Activated CD4-positive, alpha-beta T cell treated with anti-CD3 and anti-CD28 coated beads, Interleukin-2, amount 10 ng/mL, durations not matched to agents 24 days and 14 days (primary cell): ENCODE measurements at regions not wholly inside any gene's neighbourhood (a gene's known extent, or its start where the extent isn't known, plus 50 kb on each side); places are given as distances from the start of the nearest gene placed in this dataset.
"Not testable (repeated sequence)": the region's sequence is repeated elsewhere in the genome, so short reads cannot be mapped to it uniquely, and the experiment has no call there.

Experiments used
- DNase-seq: peaks from one replicate; pipeline ENCODE4 v3.0.0; 2022
- H3K27ac Mint-ChIP-seq: one replicate; pipeline ENCODE4 v1.8.0; 2022; ENCODE audit warnings: mild to moderate bottlenecking, mixed read lengths
- H3K27me3 Mint-ChIP-seq: one replicate; pipeline ENCODE4 v1.8.0; 2022; ENCODE audit warnings: mixed read lengths
- H3K36me3 Mint-ChIP-seq: one replicate; pipeline ENCODE4 v1.8.0; 2022; ENCODE audit warnings: low read depth, mild to moderate bottlenecking, mixed read lengths
- H3K4me1 Mint-ChIP-seq: one replicate; pipeline ENCODE4 v1.8.0; 2021; ENCODE audit warnings: mixed read lengths
- H3K4me3 Mint-ChIP-seq: one replicate; pipeline ENCODE4 v1.8.0; 2022; ENCODE audit warnings: mild to moderate bottlenecking, moderate library complexity, mixed read lengths
- H3K9me3 Mint-ChIP-seq: one replicate; pipeline ENCODE4 v1.8.0; 2021; ENCODE audit warnings: mixed read lengths
- intact Hi-C: fragments of 100-400 bp; cut with micrococcal nuclease; formaldehyde crosslinking; loops from one replicate; pipeline ENCODE4 v1.15.1; 2023

DNA sequence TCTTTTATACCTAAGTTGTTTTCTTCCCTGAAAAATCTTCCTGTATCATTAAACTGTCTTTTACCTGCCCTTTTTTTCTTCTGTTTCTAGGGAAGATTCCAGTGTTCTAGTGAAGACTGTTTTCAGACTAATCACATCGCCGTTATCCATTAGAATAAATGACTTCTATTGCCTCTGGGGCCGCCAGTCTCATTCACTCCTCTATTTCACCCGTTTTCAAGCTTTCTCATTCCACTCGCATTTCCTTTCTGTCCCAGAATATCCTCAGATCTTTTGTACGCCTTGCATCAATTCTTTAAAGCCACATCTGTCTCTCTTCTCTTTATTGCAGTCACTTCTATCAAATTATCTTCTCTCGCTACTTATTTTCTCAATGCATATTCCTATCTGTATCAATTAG lies 1035.6 kb upstream of the MIR17HG start:
- Mint-ChIP-seq H3K4me1 (no peaks in the 10 kb centered on the region), H3K4me3 (no peak overlapping the region), H3K9me3 (peaks cover 4% of the 10 kb centered on the region), H3K36me3 (no peaks in the 10 kb centered on the region), H3K27me3 (no peaks in the 10 kb centered on the region), H3K27ac (no peak overlapping the region)
- intact Hi-C loops, result no loop called here
- DNase-seq, result no peak

DNA sequence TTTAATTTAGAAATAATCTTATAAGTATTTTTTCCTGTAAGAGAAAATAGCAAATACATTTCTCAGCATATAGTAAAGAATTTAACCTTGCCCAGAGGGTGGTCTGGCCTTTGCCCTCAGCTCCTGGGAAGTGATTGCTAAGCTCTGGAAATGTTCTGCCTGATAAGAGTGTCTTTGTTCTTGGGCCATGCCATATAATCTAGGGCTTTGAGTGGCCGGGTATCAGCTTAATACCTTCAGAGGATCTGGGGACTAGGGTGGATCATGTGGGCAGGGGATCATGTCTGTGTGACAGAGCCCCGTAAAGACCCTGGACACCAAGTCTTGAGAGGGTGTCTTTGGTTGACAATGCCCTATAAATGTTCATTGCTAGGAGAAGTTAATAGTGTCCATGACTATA lies 1032.4 kb upstream of the MIR17HG start:
- no peaks in the 10 kb centered on the region for H3K36me3 Mint-ChIP-seq
- no peak for DNase-seq
- intact Hi-C loops, result no loop called here
- peaks cover 7% of the 10 kb centered on the region for H3K9me3 Mint-ChIP-seq
- H3K27me3 Mint-ChIP-seq, result no peaks in the 10 kb centered on the region
- no peak overlapping the region for H3K27ac Mint-ChIP-seq
- H3K4me3 Mint-ChIP-seq, result no peak overlapping the region
- no peaks in the 10 kb centered on the region for H3K4me1 Mint-ChIP-seq

DNA sequence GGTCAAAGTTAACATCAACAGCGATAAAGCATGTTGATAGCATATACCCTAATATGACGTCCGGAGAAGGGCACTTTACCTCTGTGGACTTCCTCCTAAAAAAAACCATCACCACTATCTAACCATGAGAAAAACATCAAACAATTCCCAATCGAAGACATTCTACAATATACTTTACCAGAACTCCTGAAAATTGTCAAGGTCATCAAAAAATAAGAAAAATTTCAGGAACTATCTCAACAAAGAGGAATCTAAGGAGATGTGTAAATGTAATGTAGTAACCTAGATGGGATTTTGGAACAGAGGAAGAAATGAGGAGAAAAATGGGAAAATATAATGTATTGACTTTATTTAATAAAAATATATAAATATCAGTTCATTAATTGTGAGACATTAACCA lies 1026.8 kb upstream of the MIR17HG start:
- Mint-ChIP-seq H3K4me1 (no peaks in the 10 kb centered on the region), H3K27me3 (no peaks in the 10 kb centered on the region), H3K27ac (no peak overlapping the region), H3K9me3 (peaks cover 3% of the 10 kb centered on the region), H3K4me3 (no peak overlapping the region), H3K36me3 (no peaks in the 10 kb centered on the region)
- intact Hi-C loops, result no loop called here
- DNase-seq, result no peak

DNA sequence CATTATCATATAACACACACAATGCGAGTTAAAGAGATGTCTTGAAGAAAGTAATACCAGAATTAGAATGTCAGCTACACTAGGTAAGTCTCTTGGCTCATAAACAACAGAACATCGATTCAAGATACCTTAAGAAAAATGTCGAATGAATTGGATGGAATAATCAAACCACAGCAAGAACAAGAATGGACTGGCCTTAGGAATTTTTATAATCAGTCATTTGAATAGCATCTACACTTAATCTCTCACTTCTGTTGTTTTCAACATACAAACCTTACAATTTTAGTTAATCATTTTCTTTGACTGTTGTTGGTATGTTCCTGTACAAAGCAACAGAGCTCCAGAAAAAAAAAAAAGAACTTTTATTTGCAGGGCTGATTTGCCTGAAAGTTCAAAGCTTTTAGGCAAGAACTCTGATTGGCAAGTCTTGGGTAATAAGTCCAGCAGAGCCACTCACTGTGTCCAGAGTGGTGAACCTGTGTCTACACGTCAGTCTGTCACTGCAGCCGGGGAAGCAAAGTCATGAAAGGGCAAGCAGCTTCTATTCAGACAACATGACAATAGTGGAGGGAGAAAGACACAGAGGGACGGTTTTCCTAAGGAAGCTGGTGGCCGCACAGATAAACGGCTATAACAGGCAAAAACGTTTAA lies 1026.1 kb upstream of the MIR17HG start:
- intact Hi-C loops, result no loop called here
- Mint-ChIP-seq H3K36me3 (no peaks in the 10 kb centered on the region), H3K9me3 (peaks cover 3% of the 10 kb centered on the region), H3K4me1 (no peaks in the 10 kb centered on the region), H3K4me3 (no peak overlapping the region), H3K27ac (no peak overlapping the region), H3K27me3 (no peaks in the 10 kb centered on the region)
- no peak for DNase-seq

DNA sequence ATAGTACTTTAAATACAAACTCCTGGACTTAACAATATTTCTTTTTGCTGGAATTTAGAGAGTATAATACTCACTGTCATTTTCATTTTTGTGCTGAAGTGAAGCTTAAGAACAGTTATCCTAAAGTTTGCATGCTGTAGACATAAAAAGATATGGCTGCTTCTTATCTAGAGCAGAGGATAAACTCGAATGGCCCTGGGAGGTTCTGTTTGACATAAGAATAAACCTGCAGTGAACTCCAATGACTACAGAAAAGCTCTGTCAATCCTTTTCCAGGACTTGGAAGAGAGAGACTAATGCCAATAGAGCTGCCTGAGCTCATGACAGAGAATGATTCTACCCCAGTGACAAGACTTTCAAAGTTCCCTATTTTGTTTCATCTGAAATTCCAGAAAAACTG lies 1017.8 kb upstream of the MIR17HG start:
- Mint-ChIP-seq H3K36me3 (no peaks in the 10 kb centered on the region), H3K27me3 (no peaks in the 10 kb centered on the region), H3K9me3 (no peaks in the 10 kb centered on the region), H3K4me3 (no peak overlapping the region), H3K4me1 (no peaks in the 10 kb centered on the region), H3K27ac (no peak overlapping the region)
- intact Hi-C loops, result no loop called here
- DNase-seq, result no peak

DNA sequence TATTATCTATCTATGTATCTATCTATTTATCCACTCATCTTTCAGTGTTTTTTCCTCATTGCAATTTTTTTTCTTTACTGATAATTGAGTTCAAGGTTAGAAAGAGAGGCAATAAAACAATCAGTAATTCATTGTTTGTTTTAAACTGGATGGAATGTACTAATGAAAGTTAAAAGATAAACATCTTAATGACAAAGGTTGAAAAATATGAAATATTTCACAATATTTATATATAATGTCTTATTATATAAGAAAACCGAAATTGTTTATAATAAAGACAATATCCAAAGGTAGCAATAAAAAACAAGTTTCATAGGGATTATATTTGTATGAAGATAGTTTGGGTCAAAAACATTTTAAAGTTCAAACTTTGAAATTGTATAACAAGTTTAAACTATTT lies 1015.5 kb upstream of the MIR17HG start:
- Mint-ChIP-seq H3K4me1 (no peaks in the 10 kb centered on the region), H3K4me3 (no peak overlapping the region)
- intact Hi-C loops, result no loop called here

DNA sequence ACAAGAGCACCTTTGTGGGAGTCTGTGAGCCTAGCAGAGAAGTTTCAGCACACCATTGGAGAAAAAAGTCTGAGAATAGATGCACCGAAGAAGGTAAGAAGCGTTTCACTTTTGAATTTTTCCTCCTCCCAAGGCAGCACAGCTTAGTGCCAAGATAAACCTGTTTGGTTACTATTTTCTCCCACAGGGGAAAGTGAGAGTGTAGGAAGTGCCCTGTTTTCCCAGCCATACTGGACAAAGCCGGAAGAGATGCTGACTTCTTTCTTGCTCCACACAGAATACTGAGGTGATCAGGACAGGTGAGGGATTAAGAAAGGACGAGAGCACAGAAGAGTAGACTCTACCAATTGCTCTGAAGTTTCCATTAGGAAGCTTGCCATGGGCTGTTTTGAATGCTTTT lies 1011.0 kb upstream of the MIR17HG start:
- H3K36me3 Mint-ChIP-seq, result no peaks in the 10 kb centered on the region
- intact Hi-C loops, result no loop called here

More for the DNA sequence above, 1015.5 kb upstream of the MIR17HG start:
- Mint-ChIP-seq H3K9me3 (peaks cover 3% of the 10 kb centered on the region), H3K27ac (no peak overlapping the region), H3K27me3 (no peaks in the 10 kb centered on the region), H3K36me3 (no peaks in the 10 kb centered on the region)
- DNase-seq, result no peak

DNA sequence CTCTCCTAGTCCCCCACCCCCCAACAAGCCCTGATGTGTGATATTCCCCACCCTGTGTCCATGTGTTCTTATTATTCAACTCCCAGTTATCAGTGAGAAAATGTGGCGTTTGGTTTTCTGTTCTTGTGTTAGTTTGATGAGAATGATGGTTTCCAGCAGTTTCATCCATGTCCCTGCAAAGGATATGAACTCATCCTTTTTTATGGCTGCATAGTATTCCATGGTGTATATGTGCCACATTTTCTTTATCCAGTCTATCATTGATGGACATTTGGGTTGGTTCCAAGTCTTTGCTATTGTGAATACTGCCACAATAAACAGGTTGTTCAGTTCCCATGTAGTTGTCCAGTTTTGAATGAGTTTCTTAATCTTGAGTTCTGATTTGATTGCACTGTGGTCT lies 1006.1 kb upstream of the MIR17HG start:
- H3K27ac Mint-ChIP-seq, H3K27me3 Mint-ChIP-seq, H3K36me3 Mint-ChIP-seq, DNase-seq, H3K4me1 Mint-ChIP-seq, intact Hi-C loops, H3K4me3 Mint-ChIP-seq: not testable (repeated sequence)
- peaks cover 10% of the 10 kb centered on the region for H3K9me3 Mint-ChIP-seq

More for the DNA sequence above, 1011.0 kb upstream of the MIR17HG start:
- Mint-ChIP-seq H3K27me3 (no peaks in the 10 kb centered on the region), H3K4me3 (no peak overlapping the region), H3K9me3 (peaks cover 5% of the 10 kb centered on the region), H3K27ac (no peak overlapping the region), H3K4me1 (no peaks in the 10 kb centered on the region)
- no peak for DNase-seq

DNA sequence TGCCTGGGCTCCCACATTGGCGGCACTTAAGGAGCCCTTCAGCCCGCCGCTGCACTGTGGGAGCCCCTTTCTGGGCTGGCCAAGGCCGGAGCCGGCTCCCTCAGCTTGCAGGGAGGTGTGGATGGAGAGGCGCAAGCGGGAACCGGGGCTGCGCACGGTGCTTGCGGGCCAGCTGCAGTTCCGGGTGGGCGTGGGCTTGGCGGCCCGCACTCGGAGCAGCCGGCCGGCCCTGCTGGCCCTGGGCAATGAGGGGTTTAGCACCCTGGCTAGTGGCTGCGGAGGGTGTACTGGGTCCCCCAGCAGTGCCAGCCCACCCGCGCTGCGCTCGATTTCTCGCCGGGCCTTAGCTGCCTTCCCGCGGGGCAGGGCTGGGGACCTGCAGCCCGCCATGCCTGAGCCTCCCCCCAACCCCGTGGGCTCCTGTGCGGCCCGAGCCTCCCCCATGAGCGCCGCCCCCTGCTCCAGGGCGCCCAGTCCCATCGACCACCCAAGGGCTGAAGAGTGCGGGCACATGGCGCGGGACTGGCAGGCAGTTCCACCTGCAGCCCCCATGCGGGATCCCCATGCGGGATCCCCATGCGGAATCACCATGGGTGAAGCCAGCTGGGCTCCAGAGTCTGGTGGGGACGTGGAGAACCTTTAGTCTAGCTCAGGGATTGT lies 998.9 kb upstream of the MIR17HG start:
- H3K27me3 Mint-ChIP-seq, DNase-seq, H3K36me3 Mint-ChIP-seq, H3K9me3 Mint-ChIP-seq, intact Hi-C loops, H3K4me1 Mint-ChIP-seq, H3K4me3 Mint-ChIP-seq, H3K27ac Mint-ChIP-seq: not testable (repeated sequence)

DNA sequence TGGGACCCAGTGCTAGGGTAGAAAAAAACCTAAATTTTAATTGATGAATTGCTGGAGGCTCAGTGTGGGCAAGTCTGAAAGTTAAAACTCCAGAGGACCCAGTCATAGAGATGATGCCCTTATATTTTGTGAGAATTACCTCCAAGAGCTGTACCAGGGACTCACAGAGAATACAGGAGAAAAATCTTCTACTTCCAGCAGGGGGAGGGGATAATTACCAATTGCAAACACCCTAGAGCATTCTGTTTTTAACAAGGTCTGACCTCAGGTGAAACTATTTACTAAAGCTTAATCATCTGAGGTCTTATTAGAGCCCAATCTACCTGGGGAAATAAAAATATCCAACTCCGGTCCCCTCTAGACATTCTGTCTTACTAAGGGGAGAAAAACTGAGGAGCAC lies 994.7 kb upstream of the MIR17HG start:
- DNase-seq, result no peak
- no peaks in the 10 kb centered on the region for H3K27me3 Mint-ChIP-seq
- H3K27ac Mint-ChIP-seq, result no peak overlapping the region
- no peaks in the 10 kb centered on the region for H3K36me3 Mint-ChIP-seq
- no peaks in the 10 kb centered on the region for H3K4me1 Mint-ChIP-seq
- no peaks in the 10 kb centered on the region for H3K9me3 Mint-ChIP-seq
- intact Hi-C loops, result no loop called here
- H3K4me3 Mint-ChIP-seq, result no peak overlapping the region

DNA sequence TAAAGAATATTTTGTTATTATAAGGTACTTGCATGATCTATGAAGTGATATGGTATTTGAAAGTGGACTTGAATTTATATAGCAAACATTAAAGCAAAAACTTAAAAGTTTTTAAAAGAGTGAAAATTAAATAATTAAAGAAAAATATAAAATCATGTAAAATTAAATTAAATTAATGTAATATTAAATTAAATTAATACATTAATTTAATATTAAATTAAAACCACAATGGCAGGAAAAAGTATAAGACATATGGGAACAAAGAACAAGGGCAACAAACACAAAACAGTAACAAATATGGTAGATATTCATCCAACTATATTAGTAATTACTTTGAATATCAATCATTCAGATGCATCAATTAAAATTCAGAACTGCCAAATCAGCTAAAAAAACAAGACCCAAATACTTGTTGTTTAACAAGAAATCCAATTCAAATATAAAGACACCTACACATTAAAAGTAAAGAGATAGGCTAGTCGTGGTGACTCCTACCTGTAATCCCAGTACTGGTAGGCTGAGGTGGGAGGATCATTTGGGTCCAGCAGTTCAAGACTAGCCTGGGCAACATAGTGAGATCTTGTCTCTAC lies 992.2 kb upstream of the MIR17HG start:
- intact Hi-C loops, result no loop called here
- Mint-ChIP-seq H3K9me3 (no peaks in the 10 kb centered on the region), H3K4me1 (no peaks in the 10 kb centered on the region), H3K36me3 (no peaks in the 10 kb centered on the region), H3K27ac (no peak overlapping the region), H3K27me3 (no peaks in the 10 kb centered on the region), H3K4me3 (no peak overlapping the region)
- DNase-seq, result no peak

DNA sequence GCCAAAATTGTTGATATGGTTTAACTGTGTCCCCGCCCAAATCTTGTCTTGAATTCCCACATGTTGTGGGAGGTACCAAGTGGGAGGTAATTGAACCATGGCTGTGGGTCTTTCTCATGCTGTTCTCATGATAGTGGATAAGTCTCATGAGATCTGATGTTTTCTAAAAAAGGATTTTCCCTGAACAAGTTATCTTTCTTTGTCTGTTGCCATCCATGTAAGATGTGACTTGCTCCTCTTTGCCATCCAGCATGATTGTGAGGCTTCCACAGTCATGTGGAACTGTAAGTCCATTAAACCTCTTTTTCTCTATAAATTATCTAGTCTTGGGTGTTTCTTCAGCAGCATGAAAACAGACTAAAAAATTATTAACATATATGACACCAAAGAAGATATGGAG lies 986.7 kb upstream of the MIR17HG start:
- Mint-ChIP-seq H3K36me3 (no peaks in the 10 kb centered on the region), H3K27me3 (no peaks in the 10 kb centered on the region), H3K27ac (no peak overlapping the region), H3K4me1 (no peaks in the 10 kb centered on the region), H3K9me3 (no peaks in the 10 kb centered on the region), H3K4me3 (no peak overlapping the region)
- intact Hi-C loops, result no loop called here
- no peak for DNase-seq

DNA sequence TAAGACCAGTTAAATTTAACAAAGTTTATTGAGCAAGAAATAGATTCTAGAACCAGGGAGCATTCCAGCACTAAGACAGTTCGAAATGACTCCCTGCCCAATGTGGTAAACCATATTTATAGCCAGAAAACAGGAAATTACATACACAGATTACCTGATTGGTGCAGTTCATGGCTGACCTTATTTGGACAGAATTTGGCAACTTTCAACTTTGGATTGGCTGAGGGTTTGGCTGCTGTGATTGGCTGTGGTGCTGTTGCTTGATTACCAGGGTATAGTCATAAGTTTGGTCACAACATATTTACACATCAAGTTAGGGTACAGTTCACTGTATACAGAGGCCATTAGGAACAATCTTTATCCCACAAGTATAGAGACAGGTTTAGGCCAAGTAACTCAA lies 984.8 kb upstream of the MIR17HG start:
- Mint-ChIP-seq H3K4me1 (no peaks in the 10 kb centered on the region), H3K4me3 (no peak overlapping the region), H3K9me3 (no peaks in the 10 kb centered on the region), H3K27me3 (no peaks in the 10 kb centered on the region), H3K36me3 (no peaks in the 10 kb centered on the region), H3K27ac (no peak overlapping the region)
- intact Hi-C loops, result no loop called here
- no peak for DNase-seq

DNA sequence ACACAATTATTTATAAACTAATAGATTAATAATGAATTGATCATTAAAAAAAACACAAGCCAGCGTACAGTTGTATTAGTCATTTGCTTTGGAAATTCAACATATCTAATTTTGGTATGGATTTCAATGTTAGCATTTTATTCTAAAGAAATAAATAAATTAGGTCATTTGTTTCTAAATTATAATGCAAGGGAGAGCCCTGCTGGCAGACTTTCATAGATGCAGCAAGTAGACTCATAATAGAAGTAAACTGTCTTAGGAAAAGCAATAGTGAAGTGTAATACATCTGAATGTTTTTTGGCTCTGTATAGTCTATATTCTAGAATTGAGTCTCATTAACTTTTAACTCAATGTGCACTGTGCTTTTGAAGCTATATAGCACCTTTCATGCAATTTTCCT lies 982.4 kb upstream of the MIR17HG start:
- Mint-ChIP-seq H3K27ac (no peak overlapping the region), H3K4me3 (no peak overlapping the region), H3K27me3 (no peaks in the 10 kb centered on the region), H3K9me3 (no peaks in the 10 kb centered on the region), H3K4me1 (no peaks in the 10 kb centered on the region), H3K36me3 (no peaks in the 10 kb centered on the region)
- intact Hi-C loops, result no loop called here
- DNase-seq, result no peak

DNA sequence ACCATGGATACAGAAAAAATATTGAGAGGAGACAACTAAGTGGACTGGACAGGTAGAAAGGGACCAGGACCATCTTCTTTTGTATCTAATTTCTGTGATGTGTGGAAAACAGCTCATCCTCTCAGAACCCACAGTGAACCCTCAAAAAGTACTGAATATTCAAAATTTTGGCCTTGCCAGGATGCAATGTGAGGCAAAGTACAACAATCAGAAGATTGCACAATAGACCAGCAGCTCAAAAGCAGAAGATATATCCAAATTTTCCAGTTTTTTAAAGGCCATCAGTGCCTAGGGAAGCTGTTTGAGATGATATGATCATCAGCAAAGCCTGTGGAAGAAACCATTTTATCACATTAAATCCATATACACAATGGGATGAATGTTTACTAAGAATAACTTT lies 973.3 kb upstream of the MIR17HG start:
- peaks cover 6% of the 10 kb centered on the region for H3K9me3 Mint-ChIP-seq

More for the DNA sequence above, 973.3 kb upstream of the MIR17HG start:
- no peak for DNase-seq
- intact Hi-C loops, result no loop called here
- no peaks in the 10 kb centered on the region for H3K4me1 Mint-ChIP-seq
- no peaks in the 10 kb centered on the region for H3K36me3 Mint-ChIP-seq
- H3K4me3 Mint-ChIP-seq, result no peak overlapping the region
- H3K27ac Mint-ChIP-seq, result no peak overlapping the region
- H3K27me3 Mint-ChIP-seq, result no peaks in the 10 kb centered on the region
